H9 (cell line): ENCODE measurements at regions not wholly inside any gene's neighbourhood (a gene's known extent, or its start where the extent isn't known, plus 50 kb on each side); places are given as distances from the start of the nearest gene placed in this dataset.

Experiments
- DNase-seq: peaks from one replicate; pipeline ENCODE4 v3.0.0-alpha.2; 2017
- H2AFZ ChIP-seq: one replicate; pipeline ENCODE4 v1.6.1; 2013; ENCODE audit warnings: mild to moderate bottlenecking, low read length, control low read depth, moderate library complexity
- H2AK5ac ChIP-seq: 2 replicates; pipeline ENCODE4 v1.6.1; 2013; ENCODE audit warnings: low read length, control low read depth, mixed read lengths; ENCODE audit not compliant: insufficient read length
- H2BK120ac ChIP-seq: one replicate; pipeline ENCODE4 v1.6.1; 2013; ENCODE audit warnings: low read depth, mild to moderate bottlenecking, low read length, control low read depth, inconsistent platforms; ENCODE audit not compliant: poor library complexity, severe bottlenecking
- H2BK12ac ChIP-seq: 2 replicates; pipeline ENCODE4 v1.6.1; 2013; ENCODE audit warnings: low read length, control low read depth, mixed read lengths, low read depth; ENCODE audit not compliant: insufficient read length
- H2BK15ac ChIP-seq: 2 replicates; pipeline ENCODE4 v1.6.1; 2013; ENCODE audit warnings: low read depth, low read length, control low read depth
- H2BK20ac ChIP-seq: one replicate; pipeline ENCODE4 v1.6.1; 2013; ENCODE audit warnings: low read depth, mild to moderate bottlenecking, low read length, control low read depth, inconsistent platforms; ENCODE audit not compliant: poor library complexity, severe bottlenecking
- H2BK5ac ChIP-seq: 2 replicates; pipeline ENCODE4 v1.6.1; 2013; ENCODE audit warnings: low read length, control low read depth, mixed read lengths; ENCODE audit not compliant: insufficient read length
- H3K14ac ChIP-seq: 2 replicates; pipeline ENCODE4 v1.6.1; 2013; ENCODE audit warnings: low read length, control low read depth; ENCODE audit not compliant: insufficient read depth
- H3K18ac ChIP-seq: 2 replicates; pipeline ENCODE4 v1.6.1; 2013; ENCODE audit warnings: low read depth, mild to moderate bottlenecking, mixed read lengths, low read length, control low read depth; ENCODE audit not compliant: insufficient read length
- H3K23ac ChIP-seq: 2 replicates; pipeline ENCODE4 v1.6.1; 2013; ENCODE audit warnings: low read length, control low read depth, mixed read lengths, low read depth; ENCODE audit not compliant: insufficient read length
- H3K23me2 ChIP-seq: 2 replicates; pipeline ENCODE4 v1.6.1; 2013; ENCODE audit warnings: low read depth, mild to moderate bottlenecking, mixed read lengths, low read length, control low read depth; ENCODE audit not compliant: insufficient read length, poor library complexity, severe bottlenecking
- H3K27ac ChIP-seq: 2 replicates; pipeline ENCODE4 v1.5.1; 2013; ENCODE audit warnings: low read length, control low read depth, mixed read lengths, low read depth; ENCODE audit not compliant: insufficient read length
- H3K27me3 ChIP-seq: 2 replicates; pipeline ENCODE4 v1.6.1; 2013; ENCODE audit warnings: low read length, control low read depth, inconsistent platforms; ENCODE audit not compliant: insufficient read depth
- H3K4ac ChIP-seq: 2 replicates; pipeline ENCODE4 v1.6.1; 2013; ENCODE audit warnings: low read depth, mild to moderate bottlenecking, control low read depth, inconsistent platforms, low read length, moderate library complexity
- H3K4me1 ChIP-seq: 2 replicates; pipeline ENCODE4 v1.6.1; 2013; ENCODE audit warnings: low read length, control low read depth, inconsistent platforms; ENCODE audit not compliant: insufficient read depth
- H3K4me2 ChIP-seq: 2 replicates; pipeline ENCODE4 v1.6.1; 2013; ENCODE audit warnings: low read length, control low read depth, mixed read lengths; ENCODE audit not compliant: insufficient read length, insufficient read depth
- H3K56ac ChIP-seq: 2 replicates; pipeline ENCODE4 v1.6.1; 2013; ENCODE audit warnings: low read depth, mild to moderate bottlenecking, mixed read lengths, low read length, control low read depth; ENCODE audit not compliant: insufficient read length
- H3K79me1 ChIP-seq: 2 replicates; pipeline ENCODE4 v1.6.1; 2013; ENCODE audit warnings: low read depth, mild to moderate bottlenecking, moderate library complexity, low read length, control low read depth, inconsistent platforms; ENCODE audit not compliant: insufficient read depth, poor library complexity, severe bottlenecking
- H3K79me2 ChIP-seq: 2 replicates; pipeline ENCODE4 v1.6.1; 2013; ENCODE audit warnings: low read length, control low read depth, inconsistent platforms; ENCODE audit not compliant: insufficient read depth
- H3K9ac ChIP-seq: 2 replicates; pipeline ENCODE4 v1.6.1; 2013; ENCODE audit warnings: low read length, control low read depth, mixed read lengths; ENCODE audit not compliant: insufficient read length; ENCODE audit errors: extremely low read depth
- H3K9me3 ChIP-seq: one replicate; pipeline ENCODE4 v1.6.1; 2013; ENCODE audit warnings: low read depth, low read length, inconsistent platforms; ENCODE audit not compliant: control insufficient read depth
- H3T11ph ChIP-seq: one replicate; pipeline ENCODE4 v1.6.1; 2013; ENCODE audit warnings: mild to moderate bottlenecking, low read length, control low read depth, inconsistent platforms
- H4K20me1 ChIP-seq: one replicate; pipeline ENCODE4 v1.6.1; 2013; ENCODE audit not compliant: control insufficient read depth, insufficient read length, insufficient read depth
- H4K5ac ChIP-seq: 2 replicates; pipeline ENCODE4 v1.6.1; 2013; ENCODE audit warnings: low read depth, mild to moderate bottlenecking, mixed read lengths, low read length, control low read depth; ENCODE audit not compliant: insufficient read length
- H4K8ac ChIP-seq: replicated peaks from 2 replicates; pipeline ENCODE4 v1.6.1; 2013; ENCODE audit warnings: low read length, control low read depth, mixed read lengths, low read depth; ENCODE audit not compliant: insufficient read length
- H4K91ac ChIP-seq: 2 replicates; pipeline ENCODE4 v1.6.1; 2013; ENCODE audit warnings: low read depth, mild to moderate bottlenecking, moderate library complexity, mixed read lengths, low read length, control low read depth; ENCODE audit not compliant: insufficient read length
- H3K27ac Mint-ChIP-seq, 3 experiments: 2 replicates in 2 of 3; 3 replicates in 1 of 3; pipeline ENCODE4 v1.8.0; 2020 to 2021; ENCODE audit warnings: mixed read lengths in 3 of 3, mild to moderate bottlenecking in 1 of 3, moderate library complexity in 1 of 3
- H3K27me3 Mint-ChIP-seq: 2 replicates; pipeline ENCODE4 v1.8.0; 2021; ENCODE audit warnings: low read depth, mild to moderate bottlenecking, moderate library complexity, mixed read lengths
- H3K36me3 Mint-ChIP-seq, 3 experiments: 2 replicates in 2 of 3; 3 replicates in 1 of 3; pipeline ENCODE4 v1.8.0; 2020 to 2021; ENCODE audit warnings: low read depth in 3 of 3, mixed read lengths in 3 of 3; ENCODE audit not compliant: insufficient read depth in 1 of 3
- H3K4me1 Mint-ChIP-seq, 2 experiments: 2 replicates each; pipeline ENCODE4 v1.8.0; 2020; ENCODE audit warnings: mixed read lengths in 2 of 2
- H3K4me3 Mint-ChIP-seq, 2 experiments: 2 replicates in 1 of 2; 3 replicates in 1 of 2; pipeline ENCODE4 v1.8.0; 2020 to 2021; ENCODE audit warnings: mild to moderate bottlenecking in 2 of 2, mixed read lengths in 2 of 2, moderate library complexity in 1 of 2
- H3K9me3 Mint-ChIP-seq, 2 experiments: 2 replicates in 1 of 2; 3 replicates in 1 of 2; pipeline ENCODE4 v1.8.0; 2020; ENCODE audit warnings: mild to moderate bottlenecking in 2 of 2, mixed read lengths in 2 of 2, moderate library complexity in 1 of 2
- WGBS: extraction: QIAGEN DNeasy Blood & Tissue Kit; methylation state at CpG from one replicate; pipeline ENCODE4 v1.1.7; 2013; ENCODE audit warnings: missing lambda C conversion rate, low lambda C conversion rate, mixed read lengths; ENCODE audit not compliant: insufficient read length; ENCODE audit errors: extremely low coverage; 5-methylcytosine and 5-hydroxymethylcytosine counted together
- TF ChIP-seq, protein P1 (sequence below): fragments of 200-600 bp; sonication (generic); conservative IDR thresholded peaks from 3 replicates; pipeline ENCODE4 v1.8.0; 2021; ENCODE audit warnings: antibody characterized with exemption, mild to moderate bottlenecking

DNA sequence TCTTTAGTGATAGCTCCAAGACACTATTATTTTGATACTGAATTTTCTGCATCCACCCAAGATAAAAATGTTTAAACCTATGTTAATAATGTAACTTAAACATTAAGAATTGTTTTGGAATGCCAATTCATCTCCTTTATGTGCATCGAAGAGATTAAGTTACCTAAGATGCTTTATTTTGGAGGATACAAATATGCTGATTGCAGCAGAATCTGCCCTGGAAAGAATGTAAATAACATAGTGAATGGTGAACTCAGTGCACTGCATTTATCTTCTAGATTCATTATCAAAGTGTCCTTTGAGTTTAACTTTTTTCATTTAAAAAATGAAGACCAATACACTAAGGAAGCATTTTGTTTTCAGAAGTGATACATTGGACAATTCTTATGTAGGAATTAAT lies 757.2 kb downstream of the MRPL39 start:
- peaks cover 0 to 7% (median 0%) of the 10 kb centered on the region in 3 experiments; a peak in 3 of 7 replicates for H3K36me3 Mint-ChIP-seq
- no peak overlapping the region for H2BK20ac ChIP-seq

More for the DNA sequence above, 757.2 kb downstream of the MRPL39 start:
- Histone ChIP-seq H3K56ac (no peak overlapping the region), H4K20me1 (no peaks in the 10 kb centered on the region), H3K9ac (no peak overlapping the region), H3K14ac (no peak overlapping the region), H3K18ac (no peak overlapping the region), H3K4ac (no peak overlapping the region), H2BK120ac (no peak overlapping the region), H3T11ph (no peak overlapping the region), H2BK12ac (no peak overlapping the region), H2BK5ac (no peak overlapping the region), H4K5ac (no peak overlapping the region), H3K4me2 (no peak overlapping the region), H3K4me1 (no peaks in the 10 kb centered on the region), H3K23me2 (no peaks in the 10 kb centered on the region), H3K9me3 (no peaks in the 10 kb centered on the region), H2BK15ac (no peak overlapping the region), H4K8ac (no peak overlapping the region), H3K27me3 (no peaks in the 10 kb centered on the region), H3K79me2 (no peaks in the 10 kb centered on the region), H4K91ac (no peak overlapping the region), H2AFZ (no peak overlapping the region), H3K79me1 (no peaks in the 10 kb centered on the region), H3K23ac (no peak overlapping the region), H3K27ac (no peak overlapping the region), H2AK5ac (no peak overlapping the region)
- Mint-ChIP-seq H3K9me3 (peaks cover 49 to 56% of the 10 kb centered on the region in 2 experiments), H3K27me3 (peaks cover 4% of the 10 kb centered on the region), H3K4me3 (no peak overlapping the region), H3K4me1 (no peaks in the 10 kb centered on the region), H3K27ac (no peak overlapping the region)
- WGBS, result no CpG with 5 or more reads among the region's 1 CpG
- no peak for DNase-seq
- TF ChIP-seq, protein P1, sequence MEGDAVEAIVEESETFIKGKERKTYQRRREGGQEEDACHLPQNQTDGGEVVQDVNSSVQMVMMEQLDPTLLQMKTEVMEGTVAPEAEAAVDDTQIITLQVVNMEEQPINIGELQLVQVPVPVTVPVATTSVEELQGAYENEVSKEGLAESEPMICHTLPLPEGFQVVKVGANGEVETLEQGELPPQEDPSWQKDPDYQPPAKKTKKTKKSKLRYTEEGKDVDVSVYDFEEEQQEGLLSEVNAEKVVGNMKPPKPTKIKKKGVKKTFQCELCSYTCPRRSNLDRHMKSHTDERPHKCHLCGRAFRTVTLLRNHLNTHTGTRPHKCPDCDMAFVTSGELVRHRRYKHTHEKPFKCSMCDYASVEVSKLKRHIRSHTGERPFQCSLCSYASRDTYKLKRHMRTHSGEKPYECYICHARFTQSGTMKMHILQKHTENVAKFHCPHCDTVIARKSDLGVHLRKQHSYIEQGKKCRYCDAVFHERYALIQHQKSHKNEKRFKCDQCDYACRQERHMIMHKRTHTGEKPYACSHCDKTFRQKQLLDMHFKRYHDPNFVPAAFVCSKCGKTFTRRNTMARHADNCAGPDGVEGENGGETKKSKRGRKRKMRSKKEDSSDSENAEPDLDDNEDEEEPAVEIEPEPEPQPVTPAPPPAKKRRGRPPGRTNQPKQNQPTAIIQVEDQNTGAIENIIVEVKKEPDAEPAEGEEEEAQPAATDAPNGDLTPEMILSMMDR, result no peak
